HG02759 (cell line): ENCODE measurements at regions not wholly inside any gene's neighbourhood (a gene's known extent, or its start where the extent isn't known, plus 50 kb on each side); places are given as distances from the start of the nearest gene placed in this dataset.

ENCODE experiments used
- ATAC-seq: cut with Tn5 transposase; IDR thresholded peaks from one replicate; pipeline ENCODE4 v1.9.1; 2021; ENCODE audit warnings: mild to moderate bottlenecking, moderate library complexity; ENCODE audit not compliant: unreplicated experiment

DNA sequence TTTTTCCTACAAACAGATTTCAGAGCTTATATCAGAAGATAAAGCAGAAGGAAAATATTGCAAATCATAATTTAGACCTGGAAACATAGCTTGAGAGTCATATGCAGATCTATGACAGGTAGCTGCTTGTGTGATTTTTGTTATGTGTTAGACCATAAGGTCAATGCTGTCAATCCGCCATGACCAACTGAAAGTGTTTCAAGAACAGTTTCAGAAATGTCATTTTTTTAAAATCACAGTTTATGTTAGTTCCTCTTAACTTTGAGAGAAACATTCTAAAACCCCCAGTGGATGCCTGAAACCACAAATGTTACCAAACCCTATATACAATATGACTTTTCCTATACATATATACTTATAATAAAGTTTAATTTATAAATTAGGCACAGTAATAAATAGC lies 391.3 kb upstream of the FAM241A start:
- no peak for ATAC-seq

DNA sequence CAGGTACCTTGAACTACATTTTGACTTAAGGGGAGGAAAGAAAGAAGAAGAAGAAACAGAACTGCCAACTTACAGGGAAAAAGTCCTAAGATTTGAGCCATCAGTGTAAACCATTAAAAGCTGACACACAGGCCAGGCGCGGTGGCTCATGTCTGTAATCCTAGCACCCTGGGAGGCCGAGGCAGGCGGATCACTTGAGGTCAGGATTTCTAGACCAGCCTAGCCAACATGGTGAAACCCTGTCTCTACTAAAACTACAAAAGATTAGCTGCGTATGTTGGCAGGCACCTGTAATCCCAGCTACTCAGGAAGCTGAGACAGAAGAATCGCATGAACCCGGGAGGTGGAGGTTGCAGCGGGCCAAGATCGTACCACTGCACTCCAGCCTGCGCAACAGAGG lies 389.7 kb upstream of the FAM241A start:
- ATAC-seq = no peak

- ATAC-seq = no peak
Measured at GRCh38 chr4:111761531-111761930, 383.7 kb upstream of the FAM241A start.

GRCh38 chr4:111770514-111770913 lies 374.7 kb upstream of the FAM241A start:
- no peak for ATAC-seq

DNA sequence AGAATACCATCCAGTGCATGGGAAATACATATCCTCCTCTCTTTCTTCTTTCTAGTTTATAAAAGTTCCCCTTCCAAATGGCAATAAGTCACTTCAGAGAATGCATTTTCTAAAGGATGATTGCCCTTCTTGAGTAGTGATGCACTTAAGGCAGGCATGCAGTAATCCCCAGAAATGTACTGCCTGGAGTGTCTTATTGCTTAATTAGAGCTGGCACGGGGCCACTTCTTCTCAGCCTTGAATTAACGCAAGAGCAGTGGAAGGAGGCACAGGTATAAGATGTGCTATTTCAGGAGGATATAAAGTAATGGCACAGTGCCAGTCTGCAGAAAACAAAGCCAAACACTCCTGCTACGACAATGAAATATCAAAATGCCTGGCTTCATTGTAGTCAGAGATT lies 371.4 kb upstream of the FAM241A start:
- no peak for ATAC-seq

- ATAC-seq = no peak
Measured at GRCh38 chr4:111775556-111776297, 369.5 kb upstream of the FAM241A start.

DNA sequence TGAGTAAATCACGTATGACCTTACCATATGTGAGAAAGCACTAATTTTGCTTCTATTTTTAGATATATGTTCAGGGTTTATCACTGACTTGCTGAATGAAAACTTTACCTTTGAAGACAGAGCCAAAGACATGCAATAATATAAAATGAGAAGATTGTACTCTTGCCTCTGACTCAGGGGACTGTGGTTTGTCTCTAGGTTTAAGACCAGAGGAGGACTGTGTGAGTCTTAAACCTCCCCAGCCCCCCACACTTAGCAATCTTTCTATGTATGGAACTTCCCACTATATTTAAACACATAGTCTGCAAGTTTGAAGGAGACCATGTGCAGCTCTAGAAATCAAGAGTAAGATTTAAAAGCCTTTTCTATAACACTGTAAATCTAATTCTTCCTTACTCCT lies 368.7 kb upstream of the FAM241A start:
- ATAC-seq = no peak

- ATAC-seq = no peak
Measured at GRCh38 chr4:111778543-111778942, 366.7 kb upstream of the FAM241A start.

DNA sequence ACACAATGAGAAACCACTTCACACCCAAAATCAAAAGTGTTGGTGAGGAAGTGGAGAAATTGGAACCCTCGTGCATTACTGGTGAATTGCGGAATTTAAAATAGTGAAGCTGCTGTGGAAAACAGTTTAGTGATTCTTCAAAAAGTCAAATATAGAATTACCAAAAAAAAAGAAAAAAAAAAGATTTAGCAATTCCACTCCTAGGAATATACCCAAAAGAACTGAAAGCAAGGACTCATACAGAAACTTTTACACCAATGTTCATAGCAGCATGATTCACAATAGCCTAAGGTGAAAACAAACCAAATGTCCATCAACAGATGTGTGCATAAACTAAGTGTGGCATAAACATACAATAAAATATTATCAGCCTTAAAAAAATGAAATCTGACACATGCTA lies 364.3 kb upstream of the FAM241A start:
- ATAC-seq = no peak

GRCh38 chr4:111781611-111782010 lies 363.6 kb upstream of the FAM241A start:
- ATAC-seq = no peak

GRCh38 chr4:111788099-111788498 lies 357.2 kb upstream of the FAM241A start:
- no peak for ATAC-seq

DNA sequence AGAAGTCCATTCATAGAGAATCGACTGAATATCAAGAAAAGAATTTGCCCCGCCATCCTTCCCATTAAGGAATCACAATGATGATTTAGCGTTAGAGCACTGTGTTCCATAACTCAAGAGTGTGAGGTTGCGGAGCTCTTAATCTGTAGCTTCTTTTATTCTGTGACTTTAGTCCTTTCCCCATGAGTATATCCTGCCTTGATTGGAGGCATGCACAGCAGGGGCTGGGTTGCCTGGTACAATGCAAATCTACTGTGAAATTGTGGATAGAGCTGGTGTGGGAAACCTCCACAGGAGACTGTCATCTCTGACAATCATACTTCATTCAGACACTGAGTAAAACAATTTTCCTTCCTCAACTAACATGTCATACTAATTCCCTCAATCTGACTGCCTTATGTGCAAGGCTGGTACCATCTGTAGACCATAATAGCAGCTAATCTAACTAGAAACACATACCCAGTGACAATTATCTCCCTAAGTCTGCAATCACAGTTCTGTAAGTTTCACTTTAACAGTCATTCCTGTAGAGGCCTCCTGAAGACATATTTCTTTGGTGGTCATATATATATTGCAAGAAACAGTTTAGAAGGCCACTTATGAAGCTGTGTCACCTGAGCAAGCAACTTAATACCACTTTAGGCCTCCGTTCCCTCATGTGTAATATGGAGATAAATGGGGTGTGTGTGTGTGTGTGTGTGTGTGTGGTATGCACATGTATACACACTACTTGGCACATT lies 355.2 kb upstream of the FAM241A start:
- no peak for ATAC-seq

- no peak for ATAC-seq
Measured at GRCh38 chr4:111792632-111793031, 352.6 kb upstream of the FAM241A start.

DNA sequence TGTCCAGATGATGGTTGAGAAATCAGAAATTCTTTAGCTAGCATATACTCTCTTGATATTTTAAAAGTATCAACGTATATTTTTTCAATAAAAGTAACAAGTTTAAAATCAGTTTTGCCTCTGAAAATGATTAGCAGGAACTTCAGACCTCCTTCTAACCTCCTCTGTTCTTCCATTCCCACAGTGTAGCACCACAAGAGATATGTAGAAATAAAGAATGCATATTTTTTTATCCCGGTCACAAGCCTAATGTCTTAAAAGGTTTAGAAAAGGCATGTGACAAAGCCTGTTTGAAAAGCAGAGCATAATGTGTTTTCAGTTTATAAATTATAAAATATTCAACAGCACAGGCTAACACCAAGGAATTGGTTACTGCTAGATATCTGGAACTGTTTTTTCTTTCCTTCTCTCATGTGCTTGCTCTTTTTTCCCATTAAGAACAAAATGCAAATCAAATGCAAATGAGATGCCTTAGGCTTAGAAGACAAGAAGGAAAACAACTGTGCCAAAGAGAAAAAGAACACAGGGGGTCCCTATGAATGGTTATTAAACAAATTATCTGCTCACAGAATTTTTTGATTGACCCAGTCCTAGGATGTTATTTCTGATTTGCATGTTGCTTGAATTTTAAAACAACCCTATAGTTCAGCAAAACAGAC lies 351.7 kb upstream of the FAM241A start:
- no peak for ATAC-seq

DNA sequence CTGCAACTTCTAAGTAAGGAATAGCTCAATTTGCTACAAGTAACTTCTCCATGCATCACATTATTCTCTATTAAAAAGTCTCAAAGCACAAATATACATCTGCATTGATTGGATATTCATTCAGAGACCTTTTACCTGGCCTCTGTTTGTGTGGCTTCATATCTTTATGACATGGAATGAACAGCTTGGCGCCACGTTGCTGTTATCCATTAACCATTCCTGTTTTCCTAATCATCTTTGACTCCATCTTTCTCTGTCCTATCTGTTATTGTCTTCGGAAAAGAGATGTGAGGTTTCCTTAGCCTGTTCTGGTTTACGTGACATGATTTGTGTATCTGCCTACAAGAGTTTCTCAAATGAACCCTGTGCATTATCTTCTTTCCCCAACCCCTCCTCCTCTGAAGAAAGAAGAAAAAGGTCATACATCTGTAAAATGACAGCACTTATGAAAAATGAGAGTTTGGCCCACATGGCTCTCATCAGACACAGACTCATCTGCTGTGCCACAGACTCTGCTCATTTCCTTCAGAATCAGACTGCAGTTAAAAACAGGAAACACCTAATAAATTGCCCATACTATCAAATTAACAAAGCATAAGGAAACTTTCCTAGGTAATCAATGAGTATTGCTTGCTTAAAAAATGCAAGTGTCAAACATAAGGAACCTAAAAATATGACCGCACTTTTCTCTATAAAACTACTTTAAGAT lies 347.6 kb upstream of the FAM241A start:
- ATAC-seq = no peak

DNA sequence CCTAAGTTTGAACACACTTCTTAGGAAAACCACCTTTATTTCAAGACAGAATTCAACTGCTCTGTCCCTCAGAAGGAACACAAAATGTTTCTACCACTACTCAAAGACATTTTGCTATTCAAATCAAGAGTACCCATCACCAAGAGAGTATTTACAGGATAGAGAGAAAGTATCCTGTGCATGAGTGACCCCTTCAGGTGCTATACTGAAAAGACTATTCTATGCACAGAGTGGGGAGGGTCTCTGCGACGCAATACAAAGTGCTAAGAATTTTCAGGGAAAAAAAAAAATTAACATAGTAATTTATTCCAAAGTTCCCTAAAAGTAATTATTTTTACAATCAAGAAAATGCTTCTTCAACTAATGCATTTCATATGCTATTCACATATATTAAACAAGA lies 346.4 kb upstream of the FAM241A start:
- no peak for ATAC-seq

DNA sequence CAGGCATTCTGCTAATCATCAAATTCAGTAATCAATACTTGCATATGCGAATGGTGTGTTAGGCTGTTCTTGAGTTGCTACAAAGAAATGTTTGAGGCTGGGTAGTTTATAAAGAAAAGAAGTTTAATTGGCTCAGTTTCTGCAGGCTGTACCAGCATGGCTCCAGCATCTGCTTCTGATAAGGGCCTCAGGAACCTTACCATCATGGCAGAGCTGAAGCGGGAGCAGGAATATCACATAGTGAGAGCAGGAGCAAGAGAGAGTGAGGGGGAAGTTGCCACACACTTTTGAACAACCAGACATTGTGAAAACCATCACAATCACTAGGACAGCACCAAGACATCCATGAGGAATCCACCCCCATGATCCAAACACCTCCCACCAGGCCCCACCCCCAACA lies 344.7 kb upstream of the FAM241A start:
- no peak for ATAC-seq

DNA sequence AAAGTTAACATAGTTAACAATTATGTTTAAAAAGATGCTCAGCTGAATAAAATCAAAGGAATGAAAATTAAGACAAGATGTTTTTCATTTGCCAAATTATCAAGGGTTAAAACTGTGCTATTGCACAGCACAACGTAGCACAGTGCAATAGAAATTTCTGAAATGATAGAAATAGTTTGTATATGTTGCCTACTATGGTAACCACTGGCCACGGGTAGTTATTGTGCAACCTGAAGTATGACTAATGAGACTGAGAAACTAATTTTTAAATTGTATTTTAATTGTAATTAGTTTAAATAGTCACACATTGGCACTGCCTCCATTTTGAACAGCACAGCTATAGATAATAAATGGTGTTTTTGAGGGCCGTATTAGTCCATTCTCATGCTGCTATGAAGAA lies 343.1 kb upstream of the FAM241A start:
- ATAC-seq = no peak

GRCh38 chr4:111806331-111806730 lies 338.9 kb upstream of the FAM241A start:
- ATAC-seq = no peak

GRCh38 chr4:111807576-111807975 lies 337.7 kb upstream of the FAM241A start:
- ATAC-seq = no peak

- no peak for ATAC-seq
Measured at GRCh38 chr4:111808174-111808573, 337.1 kb upstream of the FAM241A start.
